Activated CD4-positive, alpha-beta T cell treated with anti-CD3 and anti-CD28 coated beads for 24 hours (primary cell): ENCODE measurements at regions not wholly inside any gene's neighbourhood (a gene's known extent, or its start where the extent isn't known, plus 50 kb on each side); places are given as distances from the start of the nearest gene placed in this dataset.
A peak's percentile ranks its signal among the peaks of the same experiment; 100 is the strongest.

Experiments used
- DNase-seq, 2 donors: peaks; one replicate each; pipeline ENCODE4 v3.0.0-alpha.2; 2020; ENCODE audit warnings: low read depth in 2 of 2

GRCh38 chr5:73311291-73312110 is 137.1 kb downstream of the FOXD1 start:
- DNase-seq: no peak

GRCh38 chr5:73307645-73308355 is 134.8 kb downstream of the TMEM174 start:
- no peak for DNase-seq

GRCh38 chr5:73306741-73307275 is 133.8 kb downstream of the TMEM174 start:
- no peak for DNase-seq

DNA sequence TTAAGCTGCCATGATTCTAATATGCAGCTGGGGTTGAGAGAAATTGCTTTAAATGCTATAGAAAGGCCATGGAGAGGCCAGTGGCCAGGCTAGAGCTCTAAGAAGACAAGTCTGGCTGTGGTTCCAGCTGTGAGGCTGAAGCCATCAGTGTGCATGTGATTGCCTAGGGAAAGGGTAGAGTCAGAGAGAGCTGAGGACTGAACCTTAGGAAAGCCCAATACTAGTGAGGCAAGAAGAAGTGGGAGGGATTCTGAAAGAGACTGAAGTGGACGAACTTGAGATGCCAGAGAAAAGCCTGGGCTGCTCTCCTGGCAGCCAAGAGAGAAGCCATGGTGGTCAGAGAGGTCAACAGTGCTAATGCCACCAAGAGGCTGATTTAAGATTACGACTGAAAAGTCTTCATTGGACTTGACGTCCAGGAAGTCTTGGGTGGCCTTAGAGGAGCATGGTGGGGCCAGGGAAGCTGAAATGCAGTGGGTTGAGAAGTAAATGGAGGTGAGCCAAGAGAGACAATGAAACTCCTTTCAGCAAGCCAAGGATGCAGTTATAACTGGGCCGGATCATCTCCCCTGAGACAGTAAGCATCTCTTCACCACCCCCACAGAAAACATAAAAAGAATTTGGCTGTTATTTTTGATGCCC is 133.2 kb downstream of the TMEM174 start:
- DNase-seq: no peak

GRCh38 chr5:73305386-73305785 is 132.4 kb downstream of the TMEM174 start:
- DNase-seq: no peak

DNA sequence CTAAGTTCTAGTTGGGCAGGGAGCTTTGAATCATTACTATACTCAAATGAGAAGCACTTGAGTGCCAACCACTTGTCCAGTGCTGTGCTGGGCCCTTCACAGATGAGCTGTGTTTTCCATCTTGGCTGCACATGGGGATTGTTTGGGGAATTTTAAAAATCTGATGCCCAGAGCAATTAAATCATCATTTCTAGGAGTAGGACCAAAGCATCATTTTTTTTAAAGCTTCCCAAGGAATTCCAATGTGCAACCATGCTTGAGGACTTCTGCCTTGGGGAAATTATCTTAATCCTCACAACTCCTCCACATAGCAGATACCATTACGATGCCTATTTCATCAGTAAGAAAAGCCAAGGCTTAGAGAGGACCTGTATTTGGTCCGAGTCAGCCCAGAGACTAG is 131.4 kb downstream of the TMEM174 start:
- no peak for DNase-seq

- DNase-seq: no peak
Observed at GRCh38 chr5:73303148-73304079, 130.4 kb downstream of the TMEM174 start.

GRCh38 chr5:73302797-73303147 is 129.8 kb downstream of the TMEM174 start:
- DNase-seq: no peak

DNA sequence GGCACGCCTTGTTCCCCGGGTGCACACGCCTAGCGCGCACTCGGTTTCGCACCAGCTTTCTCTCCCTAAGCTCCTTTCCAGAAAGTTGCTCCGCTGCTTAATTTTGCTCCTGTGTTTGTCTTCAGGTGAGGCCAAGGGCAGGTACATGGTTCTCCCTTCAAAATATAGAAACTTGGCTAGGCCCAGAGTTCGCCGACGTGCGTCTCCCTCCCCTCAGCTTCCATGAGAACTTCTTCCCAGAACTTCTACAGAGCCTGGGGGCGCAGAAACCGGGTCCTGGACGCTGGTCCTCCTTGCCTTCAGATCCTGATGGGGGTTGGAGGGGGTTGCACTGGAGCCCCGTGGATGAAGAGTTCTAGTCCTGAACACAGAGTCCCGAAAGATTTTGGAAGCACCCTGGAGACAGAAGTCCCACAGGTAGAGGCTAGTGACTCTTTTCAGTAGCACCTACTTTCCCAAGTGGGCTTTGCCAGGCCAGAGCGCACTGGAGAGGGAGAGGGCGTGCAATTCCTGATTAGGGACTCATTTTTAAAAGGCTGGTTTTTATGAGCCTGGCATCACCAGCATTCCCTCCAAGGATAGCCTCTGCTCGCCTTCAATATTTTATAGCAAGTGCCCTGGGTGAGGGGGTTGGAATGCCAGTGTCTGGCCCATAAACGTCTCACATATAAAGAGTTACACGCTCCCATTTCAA is 128.4 kb downstream of the TMEM174 start:
- DNase-seq: no peak

GRCh38 chr5:73300337-73301207 is 127.6 kb downstream of the TMEM174 start:
- DNase-seq: no peak

- no peak for DNase-seq
Observed at GRCh38 chr5:73299665-73300336, 126.8 kb downstream of the TMEM174 start.

DNA sequence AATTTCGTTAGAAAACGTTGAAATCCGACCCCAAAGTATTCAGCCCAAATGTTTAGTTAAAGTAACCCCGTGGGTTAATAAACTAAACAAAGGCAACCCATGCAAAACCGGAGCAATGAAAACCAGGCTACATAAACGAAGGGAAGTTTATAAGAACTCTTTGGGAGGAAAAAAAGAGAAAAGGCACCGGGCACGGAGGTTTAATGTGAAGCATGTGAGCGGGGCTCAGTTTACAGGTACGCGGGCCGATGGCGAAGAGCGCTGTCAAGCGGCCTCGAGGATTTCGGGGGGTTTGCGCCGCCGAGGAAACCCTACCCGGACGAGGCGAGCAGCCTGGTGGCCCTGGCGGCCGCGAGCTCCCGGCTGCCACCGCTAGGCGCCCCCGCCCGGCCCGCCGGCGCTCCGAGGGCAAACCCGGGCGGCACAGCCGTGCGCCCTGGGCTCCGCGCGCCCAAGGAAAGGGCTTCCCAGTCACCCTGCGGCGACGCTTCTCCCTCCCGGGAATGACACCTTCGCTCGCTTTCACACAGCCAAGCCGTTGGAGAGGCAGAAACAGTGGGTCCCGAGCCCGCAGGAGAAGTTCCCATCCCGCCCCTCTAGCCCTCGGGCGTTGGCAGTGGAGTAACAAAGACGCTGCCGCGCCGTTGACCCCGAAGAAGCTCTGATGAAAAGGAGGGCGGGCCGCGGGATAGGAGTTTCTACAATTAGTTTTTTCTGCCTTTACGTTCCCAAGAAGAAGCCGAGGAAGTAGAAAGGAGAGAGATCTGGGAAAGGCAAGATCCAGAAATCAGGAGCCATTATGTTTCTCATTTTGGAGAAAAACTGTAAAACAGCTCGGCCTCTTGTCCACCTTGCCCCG is 126.0 kb downstream of the TMEM174 start:
- DNase-seq: peak in 1 of 2 donors; percentile 6

GRCh38 chr5:73298251-73298771 is 125.3 kb downstream of the TMEM174 start:
- no peak for DNase-seq

GRCh38 chr5:73297430-73297829 is 124.4 kb downstream of the TMEM174 start:
- DNase-seq: no peak

DNA sequence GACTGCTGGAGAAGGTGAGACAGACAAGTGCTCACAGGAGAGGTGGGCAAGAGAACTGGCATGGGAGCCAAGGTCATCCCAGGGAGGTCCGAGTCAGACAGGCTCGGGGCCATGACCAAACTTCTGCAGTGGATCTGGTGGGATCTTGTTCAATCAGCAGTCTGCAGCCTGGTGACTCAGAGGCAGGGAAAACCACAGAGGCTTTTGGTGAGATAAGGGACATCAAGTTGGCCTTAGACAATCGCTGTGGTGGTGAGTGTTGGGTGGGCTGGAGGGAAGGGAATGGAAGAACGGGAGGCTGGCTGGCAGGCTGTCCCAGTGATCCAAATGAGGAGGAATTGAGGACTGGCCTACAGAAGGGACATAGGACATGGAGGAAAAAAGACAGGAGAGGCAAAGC is 123.8 kb downstream of the TMEM174 start:
- no peak for DNase-seq

DNA sequence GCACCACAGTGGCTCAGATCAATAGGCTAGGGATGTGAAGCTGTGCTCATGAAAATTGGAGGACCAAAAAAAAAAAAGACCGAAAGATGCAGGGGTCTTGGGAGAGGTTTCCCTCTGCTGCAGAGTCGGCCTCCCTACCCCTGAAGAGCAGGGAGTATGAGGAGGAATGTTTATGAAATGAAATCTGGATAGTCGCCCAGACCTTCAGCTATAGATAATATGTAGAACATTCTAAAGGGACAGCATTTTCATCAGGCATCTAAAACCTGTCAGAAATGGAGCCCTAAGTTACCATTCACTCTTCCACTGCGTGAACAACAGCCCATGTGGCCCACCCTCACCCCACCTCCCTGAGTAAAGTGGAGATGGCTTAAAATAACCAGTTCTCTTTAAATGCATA is 122.9 kb downstream of the TMEM174 start:
- DNase-seq: no peak

DNA sequence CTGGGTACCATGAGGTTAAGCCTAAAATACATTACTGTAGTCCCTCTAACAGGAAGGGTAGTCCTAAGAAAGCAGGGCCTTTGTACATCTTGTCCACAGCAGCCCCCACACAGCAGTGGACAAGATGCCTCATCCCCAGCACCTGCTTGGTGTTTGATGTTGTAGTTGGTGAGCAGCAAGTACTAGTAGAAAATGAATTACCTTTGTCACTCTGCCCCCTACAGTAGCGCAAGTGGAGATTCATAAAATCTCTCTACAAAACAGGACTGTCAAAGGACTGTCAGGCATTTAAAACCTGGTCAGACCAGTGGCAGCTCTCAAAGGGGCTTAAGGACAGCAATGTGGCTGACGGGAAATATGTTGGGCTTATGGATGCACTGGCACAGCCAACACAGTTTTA is 122.5 kb downstream of the TMEM174 start:
- no peak for DNase-seq

DNA sequence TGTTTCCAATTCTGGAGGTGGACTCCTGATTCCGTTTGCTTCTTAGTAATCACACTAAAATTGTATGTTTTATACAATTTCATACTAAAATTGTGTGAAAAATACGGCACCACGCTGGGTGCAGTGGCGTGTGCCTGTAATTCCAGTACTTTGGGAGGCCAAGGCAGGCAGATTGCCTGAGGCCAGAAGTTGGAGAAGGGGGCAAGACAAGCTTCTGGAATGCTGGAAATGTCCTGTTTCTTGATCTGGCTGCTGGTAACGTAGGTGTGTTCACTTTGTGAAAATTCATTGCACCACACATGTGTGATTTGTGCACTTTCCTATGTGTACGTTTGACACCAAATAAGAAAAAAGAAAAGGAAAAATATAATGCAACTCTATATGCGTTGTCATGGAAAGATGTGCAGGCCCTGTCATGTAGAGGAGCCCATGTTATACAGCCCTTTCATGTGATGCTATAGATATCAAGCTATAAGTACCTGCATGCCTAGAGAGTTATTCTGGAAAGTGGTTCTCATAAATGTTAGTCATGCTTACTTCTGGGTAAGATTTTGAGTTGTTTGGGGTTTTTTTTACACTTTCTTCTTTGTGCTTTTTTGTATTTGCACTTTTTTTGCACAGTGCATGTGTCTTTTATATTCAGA is 119.9 kb downstream of the TMEM174 start:
- no peak for DNase-seq
